Psoas muscle (tissue), 7 donors: ENCODE measurements at regions not wholly inside any gene's neighbourhood (a gene's known extent, or its start where the extent isn't known, plus 50 kb on each side); places are given as distances from the start of the nearest gene placed in this dataset.
"Not testable (repeated sequence)": the region's sequence is repeated elsewhere in the genome, so short reads cannot be mapped to it uniquely, and the experiment has no call there.

Source experiments
- ATAC-seq, 4 donors: fragments of 200-7000 bp; cut with Tn5 transposase; one replicate each; pipeline ENCODE4 v1.9.1; 2020; ENCODE audit warnings: moderate library complexity in 3 of 4, mild to moderate bottlenecking in 2 of 4
- DNase-seq, 2 donors: peaks; one replicate each; pipeline ENCODE4 v3.0.0-alpha.2; 2020
- H3K27ac ChIP-seq: fragments of 200-600 bp; one replicate; pipeline ENCODE4 v1.8.0; 2022
- H3K27me3 ChIP-seq, 3 donors: fragments of 200-600 bp in 1 of 3; one replicate each; pipeline versions ENCODE4 v1.6.1 to v1.8.0; 2013 to 2022; ENCODE audit warnings: low read length in 2 of 3, mild to moderate bottlenecking in 2 of 3, moderate library complexity in 1 of 3; ENCODE audit not compliant: insufficient read depth in 3 of 3
- H3K36me3 ChIP-seq, 2 donors: fragments of 200-600 bp in 1 of 2; one replicate each; pipeline versions ENCODE4 v1.6.1 to v1.8.0; 2013 to 2022; ENCODE audit warnings: low read depth in 1 of 2, mild to moderate bottlenecking in 1 of 2, moderate library complexity in 1 of 2; ENCODE audit not compliant: insufficient read depth in 1 of 2
- H3K4me1 ChIP-seq: fragments of 200-600 bp; one replicate; pipeline ENCODE4 v1.8.0; 2022
- H3K4me3 ChIP-seq: fragments of 200-600 bp; one replicate; pipeline ENCODE4 v1.8.0; 2022; ENCODE audit warnings: mild to moderate bottlenecking
- H3K9me3 ChIP-seq: fragments of 200-600 bp; one replicate; pipeline ENCODE4 v1.8.0; 2022
- WGBS, 3 donors: extraction: QIAGEN DNeasy Blood & Tissue Kit; methylation state at CpG; one replicate each; pipeline versions ENCODE4 v1.1.6 to v1.1.7; 2013; 5-methylcytosine and 5-hydroxymethylcytosine counted together
- intact Hi-C, 2 donors: fragments of 100-400 bp; cut with DNase I; formaldehyde crosslinking; loops; one replicate each; pipeline versions ENCODE4 v1.11.0 to v1.14.2; 2022
- TF ChIP-seq, protein P1 (sequence below): fragments of 200-600 bp; IDR thresholded peaks from one replicate; pipeline ENCODE4 v1.8.0; 2022; ENCODE audit warnings: antibody characterized with exemption
- donor health status: healthy with polysubstance abuse.
- donor health status: DM: no; HTN: no; CAD: no; lungs with moderate emphysema.
- donor health status: Bipolar disorder and iron deficiency.
- donor health status: healthy.
- donor health status: DM: yes; HTN: yes; CAD: no.
- donor health status: DM: no; HTN: no; CAD: no.
- donor health status: DM: yes; HTN: yes; CAD: no.

DNA sequence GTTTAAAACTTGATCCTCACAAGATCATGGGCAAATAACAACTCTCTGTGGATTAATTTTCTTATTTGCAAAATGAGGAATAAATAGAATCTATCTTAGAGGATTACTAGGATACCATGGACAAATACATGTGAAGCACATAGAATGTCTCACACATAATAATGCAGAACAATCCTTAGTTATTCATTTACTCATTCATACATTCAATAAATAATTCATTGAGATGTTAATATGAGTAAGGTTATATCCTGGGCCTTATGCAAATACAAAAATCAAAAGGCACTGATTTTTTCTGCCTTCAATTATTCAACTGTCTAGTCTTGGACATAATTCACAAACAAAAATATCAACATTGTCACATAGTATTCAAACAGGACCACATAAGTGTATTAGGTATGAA is 654.1 kb downstream of the MECOM start:
- H3K9me3 ChIP-seq: no peaks in the 10 kb centered on the region
- H3K27ac ChIP-seq: no peak overlapping the region
- intact Hi-C loops: no loop called here
- H3K4me3 ChIP-seq: no peak overlapping the region
- DNase-seq (no peak), ATAC-seq (no peak)
- TF ChIP-seq, protein P1, sequence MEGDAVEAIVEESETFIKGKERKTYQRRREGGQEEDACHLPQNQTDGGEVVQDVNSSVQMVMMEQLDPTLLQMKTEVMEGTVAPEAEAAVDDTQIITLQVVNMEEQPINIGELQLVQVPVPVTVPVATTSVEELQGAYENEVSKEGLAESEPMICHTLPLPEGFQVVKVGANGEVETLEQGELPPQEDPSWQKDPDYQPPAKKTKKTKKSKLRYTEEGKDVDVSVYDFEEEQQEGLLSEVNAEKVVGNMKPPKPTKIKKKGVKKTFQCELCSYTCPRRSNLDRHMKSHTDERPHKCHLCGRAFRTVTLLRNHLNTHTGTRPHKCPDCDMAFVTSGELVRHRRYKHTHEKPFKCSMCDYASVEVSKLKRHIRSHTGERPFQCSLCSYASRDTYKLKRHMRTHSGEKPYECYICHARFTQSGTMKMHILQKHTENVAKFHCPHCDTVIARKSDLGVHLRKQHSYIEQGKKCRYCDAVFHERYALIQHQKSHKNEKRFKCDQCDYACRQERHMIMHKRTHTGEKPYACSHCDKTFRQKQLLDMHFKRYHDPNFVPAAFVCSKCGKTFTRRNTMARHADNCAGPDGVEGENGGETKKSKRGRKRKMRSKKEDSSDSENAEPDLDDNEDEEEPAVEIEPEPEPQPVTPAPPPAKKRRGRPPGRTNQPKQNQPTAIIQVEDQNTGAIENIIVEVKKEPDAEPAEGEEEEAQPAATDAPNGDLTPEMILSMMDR: no peak
- H3K36me3 ChIP-seq: no peaks in the 10 kb centered on the region
- no peaks in the 10 kb centered on the region for H3K27me3 ChIP-seq
- H3K4me1 ChIP-seq: no peaks in the 10 kb centered on the region

- H3K27ac ChIP-seq: no peak overlapping the region
- H3K4me1 ChIP-seq: no peaks in the 10 kb centered on the region
- TF ChIP-seq, protein P1: no peak
- no peaks in the 10 kb centered on the region for H3K27me3 ChIP-seq
- DNase-seq (no peak), ATAC-seq (no peak)
- no peak overlapping the region for H3K4me3 ChIP-seq
- no peaks in the 10 kb centered on the region for H3K36me3 ChIP-seq
- WGBS, 3 donors: 12 to 28% (median 18%) methylated on average over 2 of the region's 2 CpGs
- intact Hi-C loops: no loop called here
- H3K9me3 ChIP-seq: no peaks in the 10 kb centered on the region
Observed at GRCh38 chr3:169008776-169009358, 654.6 kb downstream of the MECOM start.

- TF ChIP-seq, protein P1: no peak
- WGBS, 3 donors: 76 to 78% (median 78%) methylated on average over 2 of the region's 2 CpGs
- Histone ChIP-seq H3K9me3 (no peaks in the 10 kb centered on the region), H3K36me3 (no peaks in the 10 kb centered on the region), H3K27me3 (no peaks in the 10 kb centered on the region), H3K4me1 (no peaks in the 10 kb centered on the region), H3K27ac (no peak overlapping the region), H3K4me3 (no peak overlapping the region)
- intact Hi-C loops: no loop called here
- DNase-seq (no peak), ATAC-seq (no peak)
Observed at GRCh38 chr3:169007145-169007544, 656.4 kb downstream of the MECOM start.

DNA sequence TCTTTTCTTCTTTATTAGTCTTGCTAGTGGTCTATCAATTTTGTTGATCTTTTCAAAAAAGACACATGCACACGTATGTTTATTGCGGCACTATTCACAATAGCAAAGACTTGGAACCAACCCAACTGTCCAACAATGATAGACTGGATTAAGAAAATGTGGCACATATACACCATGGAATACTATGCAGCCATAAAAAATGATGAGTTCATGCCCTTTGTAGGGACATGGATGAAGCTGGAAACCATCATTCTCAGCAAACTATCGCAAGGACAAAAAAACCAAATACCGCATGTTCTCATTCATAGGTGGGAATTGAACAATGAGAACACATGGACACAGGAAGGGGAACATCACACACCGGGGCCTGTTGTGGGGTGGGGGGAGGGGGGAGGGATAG is 657.1 kb downstream of the MECOM start:
- DNase-seq, H3K36me3 ChIP-seq, H3K4me3 ChIP-seq, ATAC-seq, H3K27ac ChIP-seq, H3K4me1 ChIP-seq, H3K9me3 ChIP-seq, intact Hi-C loops, H3K27me3 ChIP-seq: not testable (repeated sequence)
- 95 to 99% (median 96%) methylated on average over 4 of the region's 5 CpGs for WGBS, 3 donors

GRCh38 chr3:169002689-169003088 is 660.8 kb downstream of the MECOM start:
- intact Hi-C loops: no loop called here
- H3K27me3 ChIP-seq: no peaks in the 10 kb centered on the region
- DNase-seq (no peak), ATAC-seq (no peak)
- TF ChIP-seq, protein P1: no peak
- no peak overlapping the region for H3K27ac ChIP-seq
- H3K4me3 ChIP-seq: no peak overlapping the region
- no peaks in the 10 kb centered on the region for H3K4me1 ChIP-seq
- no peaks in the 10 kb centered on the region for H3K36me3 ChIP-seq
- H3K9me3 ChIP-seq: no peaks in the 10 kb centered on the region
